Liver (tissue), 3 donors: ENCODE measurements at regions not wholly inside any gene's neighbourhood (a gene's known extent, or its start where the extent isn't known, plus 50 kb on each side); places are given as distances from the start of the nearest gene placed in this dataset.

Experiments
- JUND ChIP-seq, 2 donors: IDR thresholded peaks; 2 replicates each; pipeline ENCODE4 v1.6.1; 2016; ENCODE audit warnings: antibody characterized with exemption in 2 of 2
- RAD21 ChIP-seq, 2 donors: IDR thresholded peaks; 2 replicates each; pipeline ENCODE4 v1.6.1; 2016; ENCODE audit warnings: antibody characterized with exemption in 2 of 2, mild to moderate bottlenecking in 2 of 2
- RXRA ChIP-seq, 2 donors: IDR thresholded peaks; 2 replicates each; pipeline ENCODE4 v1.6.1; 2017 to 2018; ENCODE audit warnings: antibody characterized with exemption in 2 of 2, mild to moderate bottlenecking in 1 of 2
- TAF1 ChIP-seq: conservative IDR thresholded peaks from 2 replicates; pipeline ENCODE4 v1.6.1; 2016; ENCODE audit warnings: antibody characterized with exemption, mild to moderate bottlenecking
- YY1 ChIP-seq: IDR thresholded peaks from 2 replicates; pipeline ENCODE4 v1.6.1; 2016; ENCODE audit warnings: antibody characterized with exemption, mild to moderate bottlenecking
- TF ChIP-seq, protein P1 (sequence below): fragments of 150-350 bp; IDR thresholded peaks from 2 replicates; pipeline ENCODE4 v1.5.1; 2017; ENCODE audit warnings: improper control_type of control experiment, low read depth, low read length; ENCODE audit not compliant: missing input control
- TF ChIP-seq, protein P2 (sequence below): IDR thresholded peaks from 2 replicates; pipeline ENCODE4 v1.6.1; 2016; ENCODE audit warnings: antibody characterized with exemption
- TF ChIP-seq, protein P3 (sequence below): IDR thresholded peaks from 2 replicates; pipeline ENCODE4 v1.6.1; 2016; ENCODE audit warnings: antibody characterized with exemption, mild to moderate bottlenecking
- donor health status: healthy.
- donor health status: healthy.

DNA sequence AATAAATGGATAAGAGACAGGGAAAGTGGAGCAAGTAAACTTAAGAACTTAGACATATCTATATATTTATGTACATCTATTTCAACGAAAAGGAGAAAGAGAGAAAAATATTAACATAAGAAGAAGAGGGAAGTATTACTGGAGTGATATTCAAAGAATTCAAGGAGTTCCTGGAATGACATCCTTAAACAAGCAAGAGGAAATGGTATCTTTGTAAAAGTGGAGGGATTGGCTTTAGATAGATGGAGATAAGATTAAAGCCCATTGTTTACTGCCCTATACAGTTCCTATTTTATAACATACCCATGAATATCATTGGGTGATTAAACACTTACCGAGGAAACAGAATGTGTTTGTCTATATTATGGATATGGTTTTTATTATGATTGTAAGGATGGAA, 1036.3 kb downstream of the TTLL7 start:
- TF ChIP-seq RXRA (IDR thresholded peaks at IDR 0.05), result no peak
- TF ChIP-seq, protein P1, sequence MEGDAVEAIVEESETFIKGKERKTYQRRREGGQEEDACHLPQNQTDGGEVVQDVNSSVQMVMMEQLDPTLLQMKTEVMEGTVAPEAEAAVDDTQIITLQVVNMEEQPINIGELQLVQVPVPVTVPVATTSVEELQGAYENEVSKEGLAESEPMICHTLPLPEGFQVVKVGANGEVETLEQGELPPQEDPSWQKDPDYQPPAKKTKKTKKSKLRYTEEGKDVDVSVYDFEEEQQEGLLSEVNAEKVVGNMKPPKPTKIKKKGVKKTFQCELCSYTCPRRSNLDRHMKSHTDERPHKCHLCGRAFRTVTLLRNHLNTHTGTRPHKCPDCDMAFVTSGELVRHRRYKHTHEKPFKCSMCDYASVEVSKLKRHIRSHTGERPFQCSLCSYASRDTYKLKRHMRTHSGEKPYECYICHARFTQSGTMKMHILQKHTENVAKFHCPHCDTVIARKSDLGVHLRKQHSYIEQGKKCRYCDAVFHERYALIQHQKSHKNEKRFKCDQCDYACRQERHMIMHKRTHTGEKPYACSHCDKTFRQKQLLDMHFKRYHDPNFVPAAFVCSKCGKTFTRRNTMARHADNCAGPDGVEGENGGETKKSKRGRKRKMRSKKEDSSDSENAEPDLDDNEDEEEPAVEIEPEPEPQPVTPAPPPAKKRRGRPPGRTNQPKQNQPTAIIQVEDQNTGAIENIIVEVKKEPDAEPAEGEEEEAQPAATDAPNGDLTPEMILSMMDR, result no peak
- TF ChIP-seq, protein P2, sequence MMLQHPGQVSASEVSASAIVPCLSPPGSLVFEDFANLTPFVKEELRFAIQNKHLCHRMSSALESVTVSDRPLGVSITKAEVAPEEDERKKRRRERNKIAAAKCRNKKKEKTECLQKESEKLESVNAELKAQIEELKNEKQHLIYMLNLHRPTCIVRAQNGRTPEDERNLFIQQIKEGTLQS, result no peak
- no peak for TF ChIP-seq TAF1
- TF ChIP-seq RAD21 (IDR thresholded peaks at IDR 0.05), result no peak
- no peak for TF ChIP-seq JUND (IDR thresholded peaks at IDR 0.05)
- TF ChIP-seq, protein P3, sequence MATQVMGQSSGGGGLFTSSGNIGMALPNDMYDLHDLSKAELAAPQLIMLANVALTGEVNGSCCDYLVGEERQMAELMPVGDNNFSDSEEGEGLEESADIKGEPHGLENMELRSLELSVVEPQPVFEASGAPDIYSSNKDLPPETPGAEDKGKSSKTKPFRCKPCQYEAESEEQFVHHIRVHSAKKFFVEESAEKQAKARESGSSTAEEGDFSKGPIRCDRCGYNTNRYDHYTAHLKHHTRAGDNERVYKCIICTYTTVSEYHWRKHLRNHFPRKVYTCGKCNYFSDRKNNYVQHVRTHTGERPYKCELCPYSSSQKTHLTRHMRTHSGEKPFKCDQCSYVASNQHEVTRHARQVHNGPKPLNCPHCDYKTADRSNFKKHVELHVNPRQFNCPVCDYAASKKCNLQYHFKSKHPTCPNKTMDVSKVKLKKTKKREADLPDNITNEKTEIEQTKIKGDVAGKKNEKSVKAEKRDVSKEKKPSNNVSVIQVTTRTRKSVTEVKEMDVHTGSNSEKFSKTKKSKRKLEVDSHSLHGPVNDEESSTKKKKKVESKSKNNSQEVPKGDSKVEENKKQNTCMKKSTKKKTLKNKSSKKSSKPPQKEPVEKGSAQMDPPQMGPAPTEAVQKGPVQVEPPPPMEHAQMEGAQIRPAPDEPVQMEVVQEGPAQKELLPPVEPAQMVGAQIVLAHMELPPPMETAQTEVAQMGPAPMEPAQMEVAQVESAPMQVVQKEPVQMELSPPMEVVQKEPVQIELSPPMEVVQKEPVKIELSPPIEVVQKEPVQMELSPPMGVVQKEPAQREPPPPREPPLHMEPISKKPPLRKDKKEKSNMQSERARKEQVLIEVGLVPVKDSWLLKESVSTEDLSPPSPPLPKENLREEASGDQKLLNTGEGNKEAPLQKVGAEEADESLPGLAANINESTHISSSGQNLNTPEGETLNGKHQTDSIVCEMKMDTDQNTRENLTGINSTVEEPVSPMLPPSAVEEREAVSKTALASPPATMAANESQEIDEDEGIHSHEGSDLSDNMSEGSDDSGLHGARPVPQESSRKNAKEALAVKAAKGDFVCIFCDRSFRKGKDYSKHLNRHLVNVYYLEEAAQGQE, result no peak
- no peak for TF ChIP-seq YY1
